ENCODE measurements at regions not wholly inside any gene's neighbourhood (a gene's known extent, or its start where the extent isn't known, plus 50 kb on each side); places are given as distances from the start of the nearest gene placed in this dataset.
"Not testable (repeated sequence)": the region's sequence is repeated elsewhere in the genome, so short reads cannot be mapped to it uniquely, and the experiment has no call there.

- in situ Hi-C loops (cut with HindIII; ENCODE audit: low sequenced_read_pairs), result no loop called here
- peak; percentile 69 for DNase-seq (ENCODE audit: low spot score)
Measured at GRCh38 chr7:153529651-153530165, 522.5 kb upstream of the DPP6 start.

- in situ Hi-C loops (cut with HindIII; ENCODE audit: low sequenced_read_pairs), result no loop called here
Measured at GRCh38 chr7:153530441-153530840, 521.8 kb upstream of the DPP6 start.

GRCh38 chr7:153532326-153532725, 519.9 kb upstream of the DPP6 start:
- in situ Hi-C loops (cut with HindIII; ENCODE audit: low sequenced_read_pairs), result no loop called here
- DNase-seq (ENCODE audit: low spot score), result no peak

More at GRCh38 chr7:153530441-153530840, 521.8 kb upstream of the DPP6 start:
- peak; percentile 99 for DNase-seq (ENCODE audit: low spot score)

- in situ Hi-C loops (cut with HindIII; ENCODE audit: low sequenced_read_pairs), result no loop called here
- DNase-seq (ENCODE audit: low spot score), result peak; percentile 82
Measured at GRCh38 chr7:153537271-153537670, 514.9 kb upstream of the DPP6 start.

- in situ Hi-C loops (cut with HindIII; ENCODE audit: low sequenced_read_pairs), result no loop called here
- no peak for DNase-seq (ENCODE audit: low spot score)
Measured at GRCh38 chr7:153541903-153542302, 510.3 kb upstream of the DPP6 start.

GRCh38 chr7:153543232-153543631, 509.0 kb upstream of the DPP6 start:
- no peak for DNase-seq (ENCODE audit: low spot score)
- in situ Hi-C loops (cut with HindIII; ENCODE audit: low sequenced_read_pairs), result no loop called here

- in situ Hi-C loops (cut with HindIII; ENCODE audit: low sequenced_read_pairs), result no loop called here
- DNase-seq (ENCODE audit: low spot score), result no peak
Measured at GRCh38 chr7:153550173-153550572, 502.0 kb upstream of the DPP6 start.

GRCh38 chr7:153564391-153564790, 487.8 kb upstream of the DPP6 start:
- in situ Hi-C loops (cut with HindIII; ENCODE audit: low sequenced_read_pairs), result no loop called here

GRCh38 chr7:153566324-153566723, 485.9 kb upstream of the DPP6 start:
- in situ Hi-C loops (cut with HindIII; ENCODE audit: low sequenced_read_pairs), result no loop called here
- DNase-seq (ENCODE audit: low spot score), result no peak

More at GRCh38 chr7:153564391-153564790, 487.8 kb upstream of the DPP6 start:
- DNase-seq (ENCODE audit: low spot score), result peak; percentile 68

GRCh38 chr7:153567426-153567825, 484.8 kb upstream of the DPP6 start:
- no peak for DNase-seq (ENCODE audit: low spot score)
- in situ Hi-C loops (cut with HindIII; ENCODE audit: low sequenced_read_pairs), result no loop called here

- DNase-seq (ENCODE audit: low spot score); in situ Hi-C loops (cut with HindIII; ENCODE audit: low sequenced_read_pairs): not testable (repeated sequence)
Measured at GRCh38 chr7:153569520-153569919, 482.7 kb upstream of the DPP6 start.

GRCh38 chr7:153576096-153576495, 476.1 kb upstream of the DPP6 start:
- DNase-seq (ENCODE audit: low spot score), result no peak
- in situ Hi-C loops (cut with HindIII; ENCODE audit: low sequenced_read_pairs), result no loop called here

- DNase-seq (ENCODE audit: low spot score), result no peak
- in situ Hi-C loops (cut with HindIII; ENCODE audit: low sequenced_read_pairs), result no loop called here
Measured at GRCh38 chr7:153581419-153581818, 470.8 kb upstream of the DPP6 start.

- in situ Hi-C loops (cut with HindIII; ENCODE audit: low sequenced_read_pairs), result no loop called here
- DNase-seq (ENCODE audit: low spot score), result no peak
Measured at GRCh38 chr7:153584132-153584531, 468.1 kb upstream of the DPP6 start.

GRCh38 chr7:153588586-153588985, 463.6 kb upstream of the DPP6 start:
- DNase-seq (ENCODE audit: low spot score), result no peak
- in situ Hi-C loops (cut with HindIII; ENCODE audit: low sequenced_read_pairs), result no loop called here

GRCh38 chr7:153590136-153590535, 462.1 kb upstream of the DPP6 start:
- in situ Hi-C loops (cut with HindIII; ENCODE audit: low sequenced_read_pairs), result no loop called here
- no peak for DNase-seq (ENCODE audit: low spot score)

GRCh38 chr7:153590571-153590970, 461.6 kb upstream of the DPP6 start:
- DNase-seq (ENCODE audit: low spot score), result no peak
- in situ Hi-C loops (cut with HindIII; ENCODE audit: low sequenced_read_pairs), result no loop called here

GRCh38 chr7:153607354-153607753, 444.8 kb upstream of the DPP6 start:
- in situ Hi-C loops (cut with HindIII; ENCODE audit: low sequenced_read_pairs), result no loop called here
- no peak for DNase-seq (ENCODE audit: low spot score)

- DNase-seq (ENCODE audit: low spot score), result peak; percentile 83
- in situ Hi-C loops (cut with HindIII; ENCODE audit: low sequenced_read_pairs), result no loop called here
Measured at GRCh38 chr7:153616711-153617325, 435.4 kb upstream of the DPP6 start.

- no peak for DNase-seq (ENCODE audit: low spot score)
- in situ Hi-C loops (cut with HindIII; ENCODE audit: low sequenced_read_pairs), result no loop called here
Measured at GRCh38 chr7:153627323-153627722, 424.9 kb upstream of the DPP6 start.

- no peak for DNase-seq (ENCODE audit: low spot score)
- in situ Hi-C loops (cut with HindIII; ENCODE audit: low sequenced_read_pairs), result no loop called here
Measured at GRCh38 chr7:153628406-153628805, 423.8 kb upstream of the DPP6 start.
